ENCODE measurements at regions not wholly inside any gene's neighbourhood (a gene's known extent, or its start where the extent isn't known, plus 50 kb on each side); places are given as distances from the start of the nearest gene placed in this dataset.

DNA sequence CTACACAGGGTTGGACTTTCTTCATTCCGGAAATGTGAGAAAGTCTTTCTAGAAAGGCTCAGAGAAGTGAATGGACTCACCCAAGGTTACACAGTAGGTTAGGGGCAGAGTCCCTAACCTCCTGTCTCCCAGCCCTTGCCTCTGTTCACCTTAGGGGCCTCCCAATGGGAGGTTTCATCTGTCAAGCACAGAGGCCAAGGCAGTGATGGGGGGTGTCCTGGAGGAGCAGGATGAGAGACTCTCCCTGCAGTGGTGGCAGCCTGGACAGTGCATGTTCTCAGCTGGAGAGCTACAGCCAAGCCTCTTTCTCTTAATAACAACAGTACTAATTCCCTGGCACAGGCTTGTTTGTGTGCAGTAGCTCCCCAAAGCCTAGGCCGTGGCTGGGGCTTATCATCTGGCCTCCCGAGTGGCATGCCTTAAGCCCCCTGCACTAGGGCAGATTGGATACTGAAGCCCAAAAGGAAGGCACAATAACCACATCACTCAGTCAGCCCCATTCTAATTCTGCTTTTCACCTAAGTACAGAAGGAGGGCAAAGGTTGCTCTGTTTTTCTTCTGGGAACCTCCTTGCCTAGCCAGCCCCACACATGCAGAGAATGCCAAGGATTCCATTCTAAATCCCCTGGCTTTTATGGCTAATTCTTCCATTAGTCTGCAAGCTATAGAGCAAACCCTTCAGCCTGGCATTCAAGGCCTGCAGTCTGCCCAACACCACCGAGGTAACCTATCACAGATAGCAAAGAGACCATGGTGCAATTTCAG is 50.2 kb upstream of the XPA start:
- no peak overlapping the region for H3K4me3 ChIP-seq (ENCODE audit: low read depth, low read length)
- DNase-seq (ENCODE audit: low read depth): no peak

DNA sequence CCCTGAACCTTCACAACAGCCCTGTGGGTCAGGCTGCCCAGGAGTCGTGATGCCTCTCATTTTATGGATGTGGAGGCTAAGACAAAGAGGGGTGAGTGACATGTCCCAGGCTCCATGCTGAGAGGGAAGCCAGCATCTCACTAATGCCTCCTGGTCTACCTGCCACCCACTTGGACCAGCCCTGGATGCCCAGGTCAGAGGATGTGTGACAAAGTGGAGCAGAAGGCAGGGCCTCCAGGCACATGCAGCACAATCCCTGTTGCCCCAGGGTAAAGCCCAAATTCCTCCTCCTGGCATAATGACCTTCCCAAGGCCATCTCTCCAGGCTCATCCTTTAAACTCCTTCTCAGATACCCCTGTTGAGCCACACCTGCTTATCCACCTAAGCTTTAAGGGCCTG is 51.4 kb upstream of the XPA start:
- no peak overlapping the region for H3K4me3 ChIP-seq (ENCODE audit: low read depth, low read length)
- no peak for DNase-seq (ENCODE audit: low read depth)

DNA sequence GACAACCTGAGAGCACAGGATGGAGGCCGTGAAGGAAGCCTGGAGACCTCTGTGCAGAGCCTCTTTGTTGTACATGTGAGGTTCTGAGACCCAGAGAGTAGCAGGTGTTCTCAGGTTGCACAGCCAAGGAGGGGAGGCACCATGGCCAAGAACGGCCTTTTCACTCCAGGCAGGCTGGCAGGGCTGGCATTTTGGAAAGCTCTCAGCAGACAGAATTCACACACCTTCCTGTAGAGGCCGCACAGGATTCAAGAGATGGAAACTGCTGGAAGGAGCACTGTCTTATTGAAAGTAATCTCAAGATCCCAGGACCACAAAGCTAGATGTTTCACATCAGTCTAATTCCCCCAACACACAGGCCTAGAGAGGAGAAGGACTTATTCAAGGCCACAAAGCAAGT is 52.8 kb upstream of the XPA start:
- no peak for DNase-seq (ENCODE audit: low read depth)
- H3K4me3 ChIP-seq (ENCODE audit: low read depth, low read length): no peak overlapping the region

DNA sequence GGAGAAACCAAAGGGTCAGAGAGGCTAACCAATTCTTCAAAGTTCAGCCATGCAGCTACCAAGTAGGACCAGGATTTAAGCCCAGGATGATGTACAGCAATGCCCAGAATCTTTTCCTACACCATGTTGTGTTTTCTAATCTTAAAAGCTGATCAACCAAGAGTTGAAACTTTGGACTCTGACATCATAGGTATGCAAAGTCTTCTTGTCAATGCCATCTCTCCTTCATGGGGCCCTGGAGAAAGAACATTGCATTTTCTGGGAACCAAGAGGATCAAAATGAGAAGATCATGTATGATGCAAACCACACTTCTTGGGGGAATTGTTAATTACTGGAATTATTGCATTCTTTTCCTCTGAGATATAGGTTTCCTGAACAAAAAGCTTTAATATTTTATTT is 54.4 kb upstream of the XPA start:
- H3K4me3 ChIP-seq (ENCODE audit: low read depth, low read length): no peak overlapping the region
- DNase-seq (ENCODE audit: low read depth): no peak

DNA sequence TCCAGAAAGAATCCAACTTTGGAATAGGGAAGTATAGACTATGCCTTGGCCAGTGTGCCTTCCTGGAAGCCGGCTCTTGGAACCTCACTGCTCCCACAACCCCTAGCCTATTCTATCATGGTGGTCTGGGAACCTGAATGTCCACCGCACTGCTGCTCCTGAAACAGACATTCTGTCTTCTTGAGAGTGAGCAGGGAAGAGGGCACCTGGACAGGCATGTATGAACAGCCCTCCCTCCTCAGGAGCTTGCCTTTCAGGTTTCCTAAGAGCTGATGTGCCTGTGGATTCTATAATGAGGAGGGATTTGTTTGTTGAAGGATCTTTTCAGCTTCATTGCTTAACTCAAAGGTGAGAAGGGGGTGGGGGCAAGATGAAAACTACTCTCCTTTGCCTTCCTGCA is 55.1 kb upstream of the XPA start:
- no peak overlapping the region for H3K4me3 ChIP-seq (ENCODE audit: low read depth, low read length)
- no peak for DNase-seq (ENCODE audit: low read depth)

DNA sequence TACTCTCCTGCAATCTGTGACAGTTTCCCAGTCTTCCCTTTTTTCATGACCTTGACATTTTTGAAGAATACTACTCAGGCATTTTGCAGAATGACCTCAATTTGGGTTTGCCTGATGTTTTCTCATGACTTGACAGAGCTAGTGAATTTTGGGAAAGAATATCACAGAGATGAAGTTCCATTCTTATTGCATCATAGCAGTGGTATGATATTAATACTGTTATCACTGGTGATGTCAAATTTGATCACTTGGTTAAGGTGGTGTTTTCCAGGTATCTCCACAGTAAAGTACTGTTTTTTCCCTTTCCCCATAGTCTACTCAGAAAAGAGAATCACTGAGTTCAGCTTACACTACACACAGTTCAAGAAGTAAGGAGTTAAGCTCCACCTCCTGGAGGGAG is 56.2 kb upstream of the XPA start:
- no peak for DNase-seq (ENCODE audit: low read depth)
- no peak overlapping the region for H3K4me3 ChIP-seq (ENCODE audit: low read depth, low read length)

DNA sequence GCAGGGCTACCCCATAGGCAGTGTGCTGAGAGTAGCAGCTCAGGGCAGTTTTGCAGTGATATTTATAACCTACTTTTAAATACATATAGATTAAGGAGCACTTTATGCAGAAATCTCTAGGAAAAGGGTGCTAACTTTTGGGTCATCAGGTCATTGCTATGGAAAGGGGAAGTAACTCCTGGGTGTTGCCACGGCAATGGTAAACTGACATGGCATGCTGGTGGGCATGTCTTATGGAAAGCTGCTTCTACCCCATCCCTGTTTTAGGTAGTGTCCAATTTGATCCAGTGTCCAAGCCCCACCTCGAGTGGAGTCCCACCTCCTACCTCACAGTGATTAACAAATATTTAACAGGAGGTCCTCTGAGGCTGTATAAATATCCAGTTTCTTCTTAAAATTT is 56.8 kb upstream of the XPA start:
- no peak for DNase-seq (ENCODE audit: low read depth)
- H3K4me3 ChIP-seq (ENCODE audit: low read depth, low read length): no peak overlapping the region

DNA sequence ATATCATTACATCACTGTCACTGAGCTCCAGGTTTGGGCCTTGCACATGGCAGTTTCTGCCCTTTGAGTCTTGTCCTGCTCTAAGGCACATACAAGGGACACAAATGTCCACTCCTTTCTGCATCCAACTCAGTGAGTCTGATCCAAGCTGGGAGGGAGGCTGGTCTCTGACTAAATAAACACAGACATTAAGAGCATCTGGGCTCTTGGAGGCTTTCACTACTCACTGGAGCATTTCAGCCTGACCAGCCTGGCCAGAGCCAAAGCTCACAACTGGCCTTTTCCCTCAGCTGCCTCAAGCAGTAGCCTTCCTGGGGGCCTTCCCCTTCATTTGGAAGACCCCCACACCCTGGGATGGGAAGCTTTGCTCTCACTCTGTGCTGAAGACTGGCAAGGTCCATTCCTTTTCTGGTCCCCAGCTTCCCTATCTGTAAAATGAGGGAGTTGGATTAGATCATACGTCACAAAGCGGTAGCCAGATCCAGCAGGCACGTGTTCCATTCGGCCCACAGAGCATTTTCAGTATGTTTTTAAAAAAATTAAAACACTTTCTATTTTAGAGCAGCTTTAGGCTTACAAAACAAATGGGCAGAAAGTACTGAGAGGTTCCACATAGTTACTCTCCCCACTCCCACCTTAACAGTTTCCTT is 58.6 kb upstream of the XPA start:
- no peak for DNase-seq (ENCODE audit: low read depth)
- H3K4me3 ChIP-seq (ENCODE audit: low read depth, low read length): no peak overlapping the region

DNA sequence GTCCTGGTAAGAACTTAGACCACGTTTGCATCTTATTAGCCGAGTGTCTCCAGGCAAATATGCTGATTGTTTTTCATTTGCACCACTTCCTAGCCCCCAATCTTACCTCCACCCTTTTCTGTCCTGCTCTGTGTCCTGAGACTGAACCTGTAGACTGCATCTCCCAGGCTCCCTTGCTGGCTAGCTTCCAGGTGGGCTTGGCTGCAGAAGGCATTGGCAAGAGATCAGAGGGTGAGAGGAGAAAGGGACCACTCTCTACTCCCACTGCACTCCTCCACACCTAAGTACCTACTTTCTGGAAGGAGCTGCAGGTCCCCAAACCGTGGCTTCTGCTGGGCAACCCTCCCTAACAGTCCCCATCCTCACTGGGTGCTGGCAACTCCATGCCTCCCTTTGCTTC is 59.9 kb upstream of the XPA start:
- DNase-seq (ENCODE audit: low read depth): no peak

DNA sequence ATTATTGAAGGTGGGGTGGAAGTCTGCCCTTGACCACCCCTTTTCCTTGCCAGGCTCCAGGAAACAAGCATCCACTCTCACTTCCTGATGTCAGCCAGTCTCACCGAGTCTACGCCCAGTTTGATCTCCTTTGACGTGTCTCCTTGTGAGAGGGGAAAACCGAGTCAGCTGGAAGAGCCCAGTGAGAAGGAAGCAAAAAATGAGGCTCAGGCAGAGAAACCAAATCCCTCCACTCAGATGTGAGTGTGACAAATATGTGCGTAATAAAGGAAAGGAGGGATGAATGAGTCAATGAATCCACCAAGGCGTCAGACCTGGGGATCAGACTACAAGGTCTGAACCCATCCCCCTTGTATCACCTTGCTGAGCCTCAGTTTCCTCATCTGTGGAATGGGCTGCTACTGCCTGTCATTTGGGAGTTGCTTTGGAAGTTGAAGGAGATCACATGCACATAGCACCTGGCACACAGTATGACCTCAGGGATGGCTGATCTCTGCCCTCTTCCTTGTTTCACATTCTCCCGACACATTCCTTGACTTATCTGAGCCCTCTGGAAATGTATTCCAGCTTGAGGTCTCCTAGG is 61.3 kb upstream of the XPA start:
- no peak overlapping the region for H3K4me3 ChIP-seq (ENCODE audit: low read depth, low read length)
- no peak for DNase-seq (ENCODE audit: low read depth)

More for the DNA sequence above, 59.9 kb upstream of the XPA start:
- H3K4me3 ChIP-seq (ENCODE audit: low read depth, low read length): no peak overlapping the region

DNA sequence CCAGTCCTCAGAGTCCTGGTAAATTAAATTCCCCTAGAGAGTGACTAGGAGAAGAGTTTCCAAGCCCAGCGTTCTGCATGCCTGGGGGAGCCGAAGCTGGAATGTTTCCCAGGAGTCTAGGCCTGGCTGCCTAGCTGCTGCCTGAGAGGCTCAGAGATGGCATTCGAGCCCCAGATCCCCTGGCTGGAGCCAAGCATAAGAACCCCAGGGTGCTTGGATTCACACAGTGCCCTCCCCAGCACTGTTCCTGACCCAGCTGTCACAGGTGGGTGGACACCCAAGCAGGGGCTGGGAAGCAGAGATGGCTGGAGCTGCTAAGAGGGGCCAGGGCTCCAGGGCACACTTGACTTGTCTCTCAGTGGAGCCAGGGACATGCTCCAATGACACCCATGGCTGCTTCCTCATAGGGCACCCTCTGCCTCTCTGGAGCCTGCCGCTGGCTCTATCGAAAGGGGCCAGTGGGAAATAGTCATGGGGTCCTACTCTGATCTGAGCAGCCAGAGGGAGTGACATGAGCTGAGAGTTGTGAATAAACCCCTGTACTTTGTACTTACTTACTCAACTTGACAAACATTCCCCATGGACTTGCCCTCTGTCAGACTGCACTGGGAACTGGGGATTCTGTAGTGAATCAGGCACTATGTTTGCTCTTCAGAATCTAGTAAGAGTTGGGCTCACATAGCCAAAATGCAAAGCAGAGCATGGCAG is 62.6 kb upstream of the XPA start:
- DNase-seq (ENCODE audit: low read depth): no peak
- H3K4me3 ChIP-seq (ENCODE audit: low read depth, low read length): no peak overlapping the region

DNA sequence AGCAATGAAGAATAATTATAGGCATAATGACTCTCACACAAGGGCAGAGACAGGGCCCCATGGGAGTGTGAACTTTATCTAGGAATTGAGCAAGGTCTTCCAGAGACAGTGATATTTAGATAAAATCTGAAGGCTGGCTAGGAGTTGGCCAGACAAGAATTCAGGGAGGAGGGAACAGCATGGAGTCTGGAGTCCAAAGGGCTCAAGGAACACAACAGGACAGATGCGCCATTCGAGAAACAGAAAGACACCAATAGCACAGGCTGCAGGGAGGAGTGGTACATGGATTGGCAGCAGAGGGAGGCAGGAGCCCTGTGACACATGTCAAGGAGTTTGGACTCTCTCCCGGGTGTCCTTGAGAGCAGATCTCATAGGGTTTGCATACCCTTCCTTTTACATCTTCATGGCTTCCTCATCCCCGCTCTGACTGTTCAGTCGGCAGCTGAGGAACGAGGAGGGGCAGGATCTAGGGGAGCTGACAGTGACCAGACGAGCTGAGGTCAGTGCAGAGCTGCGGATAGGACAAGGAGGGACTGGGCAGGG is 64.0 kb upstream of the XPA start:
- H3K4me3 ChIP-seq (ENCODE audit: low read depth, low read length): no peak overlapping the region
- no peak for DNase-seq (ENCODE audit: low read depth)

DNA sequence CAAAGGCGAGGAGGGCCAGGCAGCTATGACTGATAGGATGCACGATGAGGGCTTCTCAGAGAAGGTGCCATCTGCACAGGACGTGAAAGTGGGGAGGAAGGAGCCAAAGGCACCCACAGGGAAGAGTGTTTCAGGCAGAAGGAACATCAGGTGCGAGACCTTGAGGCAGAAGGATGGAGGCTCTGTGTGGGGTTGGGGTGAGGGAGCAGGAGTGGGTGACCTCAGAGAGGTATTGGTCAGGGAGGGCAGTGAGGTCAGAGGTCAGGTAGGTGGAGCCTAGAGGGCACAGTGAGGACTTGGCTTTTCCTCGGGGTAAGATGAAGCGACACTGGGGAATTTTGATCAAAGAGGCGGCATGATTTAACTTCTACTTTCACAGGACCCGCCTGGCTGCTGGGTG is 64.7 kb upstream of the XPA start:
- H3K4me3 ChIP-seq (ENCODE audit: low read depth, low read length): no peak overlapping the region
- DNase-seq (ENCODE audit: low read depth): no peak

DNA sequence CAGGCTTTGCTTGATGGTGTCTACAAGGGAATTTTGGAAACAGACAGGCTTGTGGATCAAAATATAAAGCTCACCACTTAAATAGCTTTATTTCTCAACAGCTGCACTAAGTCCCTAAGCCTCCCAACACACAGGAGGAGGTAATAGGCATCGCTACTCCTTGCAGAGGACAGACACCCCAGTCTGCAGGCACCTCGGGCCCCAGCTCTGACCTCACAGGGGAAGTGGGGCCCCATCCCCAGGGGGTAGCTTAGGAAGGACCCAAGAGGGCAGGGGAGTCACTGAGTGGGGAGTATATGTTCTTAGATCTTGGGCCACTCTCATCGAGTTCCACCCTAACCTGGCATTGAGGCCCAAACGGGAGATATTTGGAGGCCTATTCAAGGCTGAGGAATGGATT is 66.7 kb upstream of the XPA start:
- no peak overlapping the region for H3K4me3 ChIP-seq (ENCODE audit: low read depth, low read length)
- no peak for DNase-seq (ENCODE audit: low read depth)

DNA sequence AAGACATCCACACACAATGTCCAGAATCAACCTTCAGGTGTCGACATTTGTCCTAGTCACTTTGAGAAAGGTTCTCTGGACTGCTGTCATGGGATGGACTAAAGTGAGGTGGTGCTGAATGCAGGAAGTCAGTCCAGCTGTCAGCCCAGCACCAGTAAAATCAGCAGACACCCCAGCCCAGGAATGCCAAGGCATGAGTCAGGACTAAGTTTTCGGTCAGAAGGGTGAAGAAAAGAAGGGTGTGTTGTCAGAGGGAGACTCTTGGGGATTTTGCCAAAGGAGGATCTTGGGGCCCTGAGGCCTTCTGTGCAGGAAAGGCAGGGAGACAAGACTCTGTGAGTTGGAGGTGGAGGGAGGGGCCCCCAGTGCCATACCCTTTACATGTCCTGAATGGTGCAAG is 69.0 kb upstream of the XPA start:
- no peak overlapping the region for H3K4me3 ChIP-seq (ENCODE audit: low read depth, low read length)
- no peak for DNase-seq (ENCODE audit: low read depth)

DNA sequence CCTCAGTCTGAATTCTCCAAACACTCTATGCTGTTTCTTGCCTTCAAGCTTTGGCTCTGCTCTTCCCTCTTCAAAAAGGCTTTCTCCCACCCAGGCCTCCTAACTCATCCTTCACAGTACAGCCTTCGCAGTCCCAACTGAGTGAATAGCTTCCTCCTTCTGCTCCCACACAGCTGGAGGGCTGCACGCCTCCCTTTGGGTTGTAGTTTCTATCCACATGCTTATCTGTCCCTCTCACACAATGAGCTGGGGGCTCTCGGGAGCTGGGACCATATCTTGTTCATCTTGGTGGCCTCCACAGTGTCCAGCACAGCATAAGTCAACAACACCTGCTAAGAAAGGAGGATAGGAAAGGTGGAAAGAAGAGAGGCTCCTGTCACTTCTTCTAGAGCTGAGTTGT is 69.5 kb upstream of the XPA start:
- H3K4me3 ChIP-seq (ENCODE audit: low read depth, low read length): no peak overlapping the region
- DNase-seq (ENCODE audit: low read depth): no peak

DNA sequence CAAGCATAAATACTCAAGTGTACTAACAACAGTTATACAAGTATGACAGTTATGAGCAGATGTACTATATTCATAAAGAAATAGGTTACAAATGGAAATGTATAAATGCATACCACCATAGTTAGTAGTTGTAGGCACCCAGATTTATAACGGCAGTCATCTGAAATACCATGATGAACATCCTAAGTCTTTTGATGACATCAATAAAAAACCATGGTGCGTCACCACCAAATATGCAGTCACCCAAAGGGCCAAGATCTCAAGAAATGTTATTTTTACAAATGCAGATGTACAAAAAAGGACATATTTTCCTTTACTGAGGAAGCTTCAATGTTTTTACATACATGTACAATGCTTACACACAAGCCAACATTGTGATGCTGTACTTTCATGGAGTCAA is 70.8 kb upstream of the XPA start:
- no peak overlapping the region for H3K4me3 ChIP-seq (ENCODE audit: low read depth, low read length)
- DNase-seq (ENCODE audit: low read depth): no peak

DNA sequence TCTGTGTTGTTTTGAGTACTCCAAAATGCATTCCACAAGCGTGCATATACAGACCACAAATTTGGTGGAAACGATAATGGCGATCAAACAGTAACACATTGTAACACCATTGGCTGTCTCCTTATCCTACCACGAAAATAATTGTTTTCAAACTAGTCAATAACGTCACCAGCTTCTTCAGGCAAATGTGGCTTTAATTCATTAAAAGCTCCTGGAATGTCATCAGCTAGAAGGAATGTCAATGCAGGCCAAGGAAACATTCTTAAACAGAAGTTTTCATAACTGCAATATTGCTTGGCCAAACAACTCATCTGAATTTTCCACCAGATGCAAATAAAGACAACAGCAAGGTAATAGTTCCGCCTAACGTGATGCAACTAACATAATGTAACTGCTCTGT is 71.6 kb upstream of the XPA start:
- no peak for DNase-seq (ENCODE audit: low read depth)
- no peak overlapping the region for H3K4me3 ChIP-seq (ENCODE audit: low read depth, low read length)

DNA sequence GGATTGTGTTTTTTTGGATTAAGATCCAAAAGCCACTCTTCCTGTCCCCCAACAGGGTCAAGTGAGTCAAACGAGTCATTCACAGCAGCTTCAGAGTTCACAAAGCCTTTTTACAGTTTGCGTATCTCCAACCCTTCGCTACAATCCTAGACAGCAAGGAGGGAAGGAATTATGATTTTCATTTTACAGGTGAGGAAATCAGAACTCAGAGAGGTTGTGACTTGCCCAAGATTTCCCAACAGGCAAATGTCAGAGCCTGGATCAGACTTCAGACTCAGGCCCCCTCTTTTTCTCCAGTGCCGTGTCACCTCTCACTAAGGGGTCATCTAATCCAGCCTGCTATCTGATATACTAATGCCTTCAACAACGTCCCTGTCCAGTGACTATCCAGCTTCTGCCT is 72.1 kb upstream of the XPA start:
- H3K4me3 ChIP-seq (ENCODE audit: low read depth, low read length): no peak overlapping the region
- DNase-seq (ENCODE audit: low read depth): no peak

DNA sequence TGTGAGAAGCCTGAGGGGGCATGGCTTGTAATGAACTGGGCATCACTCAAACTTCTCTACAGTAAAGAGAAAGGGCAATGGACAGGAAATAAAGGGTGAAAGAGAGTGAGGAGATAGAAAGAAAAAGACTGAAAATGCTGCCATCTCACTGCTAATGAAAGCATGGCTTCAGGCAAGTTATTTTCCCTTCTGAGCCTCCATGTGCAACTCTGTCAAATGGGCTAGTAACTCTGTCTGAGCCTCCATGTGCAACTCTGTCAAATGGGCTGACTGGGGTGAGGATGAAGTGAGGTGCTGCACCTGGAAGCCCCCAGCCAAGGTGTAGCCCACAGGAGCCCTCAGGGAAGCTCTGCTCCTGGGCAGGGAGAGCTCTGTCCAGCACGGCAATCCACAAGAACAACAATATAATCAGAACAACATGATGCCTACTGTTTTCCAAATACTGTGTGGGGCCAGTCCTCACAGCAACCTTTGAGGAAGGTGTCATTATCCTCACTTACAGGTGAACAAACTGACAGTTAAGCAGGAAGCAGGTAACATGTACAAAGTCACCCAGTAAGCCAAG is 73.8 kb upstream of the XPA start:
- DNase-seq (ENCODE audit: low read depth): no peak

More for the DNA sequence above, 73.8 kb upstream of the XPA start:
- H3K4me3 ChIP-seq (ENCODE audit: low read depth, low read length): no peak overlapping the region

Measured in skeletal muscle cell (primary cell).